Erythroblast (primary cell): ENCODE measurements at regions not wholly inside any gene's neighbourhood (a gene's known extent, or its start where the extent isn't known, plus 50 kb on each side); places are given as distances from the start of the nearest gene placed in this dataset.

ENCODE experiments used
- GATA1 ChIP-seq: IDR thresholded peaks from 2 replicates; pipeline ENCODE4 v1.6.1; 2011; ENCODE audit warnings: low read depth, mild to moderate bottlenecking, control low read depth, low read length, moderate library complexity
- POLR2A ChIP-seq: IDR thresholded peaks from 2 replicates; pipeline ENCODE4 v1.6.1; 2011; ENCODE audit warnings: mild to moderate bottlenecking, low read length

DNA sequence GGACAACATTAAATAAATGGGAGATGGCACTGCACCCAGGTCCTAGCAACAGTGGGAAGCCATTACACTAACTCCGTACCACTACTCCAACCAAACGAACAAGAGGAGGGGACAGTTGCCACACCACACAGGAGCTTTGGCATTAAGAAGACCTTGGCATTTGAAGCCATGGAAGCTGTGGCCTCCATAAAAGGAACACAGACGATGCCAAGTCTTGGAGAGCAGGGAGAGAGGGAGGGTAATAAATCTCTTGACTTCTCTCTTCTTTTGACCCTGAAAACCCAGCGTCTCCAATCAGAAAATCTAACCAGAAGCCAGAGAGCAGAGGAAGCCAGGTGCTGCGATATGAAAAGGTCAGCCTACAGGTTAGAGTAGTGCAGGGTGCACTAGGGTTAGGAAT lies 338.8 kb upstream of the TMEM132C start:
- TF ChIP-seq POLR2A = no peak
- TF ChIP-seq GATA1 = no peak
